ENCODE measurements at regions not wholly inside any gene's neighbourhood (a gene's known extent, or its start where the extent isn't known, plus 50 kb on each side); places are given as distances from the start of the nearest gene placed in this dataset.
"Not testable (repeated sequence)": the region's sequence is repeated elsewhere in the genome, so short reads cannot be mapped to it uniquely, and the experiment has no call there.

GRCh38 chr21:35449846-35450245, 400.7 kb upstream of the RUNX1 start:
- DNase-seq, result no peak

- DNase-seq, result no peak
Measured at GRCh38 chr21:35448876-35449599, 399.9 kb upstream of the RUNX1 start.

GRCh38 chr21:35444391-35444790, 395.3 kb upstream of the RUNX1 start:
- DNase-seq, result no peak

GRCh38 chr21:35441868-35442582, 392.9 kb upstream of the RUNX1 start:
- no peak for DNase-seq

GRCh38 chr21:35438643-35439404, 389.7 kb upstream of the RUNX1 start:
- no peak for DNase-seq

- no peak for DNase-seq
Measured at GRCh38 chr21:35437941-35438340, 388.8 kb upstream of the RUNX1 start.

GRCh38 chr21:35436899-35437298, 387.8 kb upstream of the RUNX1 start:
- no peak for DNase-seq

- not testable (repeated sequence) for DNase-seq
Measured at GRCh38 chr21:35432601-35433000, 383.5 kb upstream of the RUNX1 start.

GRCh38 chr21:35430260-35430659, 381.2 kb upstream of the RUNX1 start:
- no peak for DNase-seq

- DNase-seq, result no peak
Measured at GRCh38 chr21:35428937-35429336, 379.8 kb upstream of the RUNX1 start.

- peak; percentile 17 for DNase-seq
Measured at GRCh38 chr21:35428489-35428888, 379.4 kb upstream of the RUNX1 start.

GRCh38 chr21:35428001-35428320, 378.9 kb upstream of the RUNX1 start:
- DNase-seq, result no peak

GRCh38 chr21:35427320-35428000, 378.4 kb upstream of the RUNX1 start:
- no peak for DNase-seq

- DNase-seq, result no peak
Measured at GRCh38 chr21:35426897-35427296, 377.8 kb upstream of the RUNX1 start.

- DNase-seq, result no peak
Measured at GRCh38 chr21:35426469-35426868, 377.4 kb upstream of the RUNX1 start.

- no peak for DNase-seq
Measured at GRCh38 chr21:35424122-35424521, 375.0 kb upstream of the RUNX1 start.

GRCh38 chr21:35423709-35424108, 374.6 kb upstream of the RUNX1 start:
- DNase-seq, result no peak

- DNase-seq, result no peak
Measured at GRCh38 chr21:35422011-35422410, 372.9 kb upstream of the RUNX1 start.

- DNase-seq, result no peak
Measured at GRCh38 chr21:35421221-35421620, 372.1 kb upstream of the RUNX1 start.

GRCh38 chr21:35420656-35421055, 371.6 kb upstream of the RUNX1 start:
- no peak for DNase-seq

- DNase-seq, result no peak
Measured at GRCh38 chr21:35417762-35418161, 368.7 kb upstream of the RUNX1 start.

- DNase-seq, result no peak
Measured at GRCh38 chr21:35416866-35417489, 367.9 kb upstream of the RUNX1 start.
